Peyer's patch (tissue), 4 donors: ENCODE measurements at regions not wholly inside any gene's neighbourhood (a gene's known extent, or its start where the extent isn't known, plus 50 kb on each side); places are given as distances from the start of the nearest gene placed in this dataset.

Experiments used
- POLR2A ChIP-seq, 2 donors: fragments of 450-650 bp; IDR thresholded peaks; one replicate each; pipeline ENCODE4 v1.5.1; 2017; ENCODE audit warnings: antibody characterized with exemption in 2 of 2, mild to moderate bottlenecking in 2 of 2, moderate library complexity in 2 of 2
- TF ChIP-seq, protein P1 (sequence below), 6 experiments: fragments of 450-650 bp in 4 of 6; fragments of 200-600 bp in 2 of 6; sonication (generic) in 1 of 6; IDR thresholded peaks; one replicate each; pipeline ENCODE4 v1.5.1; 2017 to 2019; ENCODE audit warnings: antibody characterized with exemption in 6 of 6, mild to moderate bottlenecking in 3 of 6, moderate library complexity in 1 of 6

GRCh38 chr3:115508562-115508961 lies 114.7 kb upstream of the GAP43 start:
- TF ChIP-seq, protein P1, sequence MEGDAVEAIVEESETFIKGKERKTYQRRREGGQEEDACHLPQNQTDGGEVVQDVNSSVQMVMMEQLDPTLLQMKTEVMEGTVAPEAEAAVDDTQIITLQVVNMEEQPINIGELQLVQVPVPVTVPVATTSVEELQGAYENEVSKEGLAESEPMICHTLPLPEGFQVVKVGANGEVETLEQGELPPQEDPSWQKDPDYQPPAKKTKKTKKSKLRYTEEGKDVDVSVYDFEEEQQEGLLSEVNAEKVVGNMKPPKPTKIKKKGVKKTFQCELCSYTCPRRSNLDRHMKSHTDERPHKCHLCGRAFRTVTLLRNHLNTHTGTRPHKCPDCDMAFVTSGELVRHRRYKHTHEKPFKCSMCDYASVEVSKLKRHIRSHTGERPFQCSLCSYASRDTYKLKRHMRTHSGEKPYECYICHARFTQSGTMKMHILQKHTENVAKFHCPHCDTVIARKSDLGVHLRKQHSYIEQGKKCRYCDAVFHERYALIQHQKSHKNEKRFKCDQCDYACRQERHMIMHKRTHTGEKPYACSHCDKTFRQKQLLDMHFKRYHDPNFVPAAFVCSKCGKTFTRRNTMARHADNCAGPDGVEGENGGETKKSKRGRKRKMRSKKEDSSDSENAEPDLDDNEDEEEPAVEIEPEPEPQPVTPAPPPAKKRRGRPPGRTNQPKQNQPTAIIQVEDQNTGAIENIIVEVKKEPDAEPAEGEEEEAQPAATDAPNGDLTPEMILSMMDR (IDR thresholded peaks at IDR 0.05), result no peak
- no peak for TF ChIP-seq POLR2A (IDR thresholded peaks at IDR 0.05)
